HL-60 (cell line): ENCODE measurements at regions not wholly inside any gene's neighbourhood (a gene's known extent, or its start where the extent isn't known, plus 50 kb on each side); places are given as distances from the start of the nearest gene placed in this dataset.

Experiments used
- DNase-seq, 2 experiments: peaks; one replicate each; pipeline ENCODE4 v3.0.0-alpha.2; 2010 to 2020; ENCODE audit warnings: low read depth in 1 of 2, low spot score in 1 of 2
- H3K27ac ChIP-seq: fragments of 250-450 bp; sonication (Bioruptor Pico); replicated peaks from 2 replicates; pipeline ENCODE4 v1.5.1; 2020; ENCODE audit warnings: mild to moderate bottlenecking, moderate library complexity
- H3K27me3 ChIP-seq: fragments of 250-450 bp; sonication (Bioruptor Pico); 2 replicates; pipeline ENCODE4 v1.5.1; 2021; ENCODE audit warnings: mild to moderate bottlenecking, moderate library complexity; ENCODE audit not compliant: insufficient read depth, poor library complexity, severe bottlenecking
- H3K4me3 ChIP-seq: replicated peaks from 2 replicates; pipeline ENCODE4 v1.5.1; 2011; ENCODE audit warnings: mild to moderate bottlenecking, control low read depth, low read length; ENCODE audit not compliant: insufficient read depth
- CTCF ChIP-seq: IDR thresholded peaks from one replicate; pipeline ENCODE4 v1.5.1; 2011; ENCODE audit warnings: low read length, control low read depth, inconsistent platforms; ENCODE audit not compliant: insufficient read depth
- GABPA ChIP-seq: IDR thresholded peaks from 2 replicates; pipeline ENCODE4 v1.6.1; 2012; ENCODE audit warnings: low read depth
- POLR2AphosphoS5 ChIP-seq: IDR thresholded peaks from 2 replicates; pipeline ENCODE4 v1.6.1; 2012; ENCODE audit warnings: low read depth
- REST ChIP-seq: IDR thresholded peaks from 2 replicates; pipeline ENCODE4 v1.6.1; 2012; ENCODE audit warnings: low read depth; ENCODE audit not compliant: insufficient replicate concordance
- SPI1 ChIP-seq: IDR thresholded peaks from 2 replicates; pipeline ENCODE4 v1.6.1; 2012; ENCODE audit warnings: low read depth, mild to moderate bottlenecking, borderline replicate concordance

GRCh38 chr2:5510082-5510481 is 182.1 kb upstream of the SOX11 start:
- H3K27me3 ChIP-seq: no peaks in the 10 kb centered on the region
- no peak overlapping the region for H3K4me3 ChIP-seq
- TF ChIP-seq POLR2AphosphoS5 (no peak), REST (no peak), GABPA (no peak), SPI1 (no peak), CTCF (no peak)
- DNase-seq: no peak
- no peak overlapping the region for H3K27ac ChIP-seq

- Histone ChIP-seq H3K4me3 (no peak overlapping the region), H3K27me3 (no peaks in the 10 kb centered on the region), H3K27ac (no peak overlapping the region)
- DNase-seq: no peak
- TF ChIP-seq CTCF (no peak), SPI1 (no peak), POLR2AphosphoS5 (no peak), REST (no peak), GABPA (no peak)
Measured at GRCh38 chr2:5515693-5516092, 176.5 kb upstream of the SOX11 start.

- H3K27me3 ChIP-seq: no peaks in the 10 kb centered on the region
- TF ChIP-seq CTCF (no peak), REST (no peak), SPI1 (no peak), POLR2AphosphoS5 (no peak), GABPA (no peak)
- DNase-seq: no peak
- H3K4me3 ChIP-seq: no peak overlapping the region
- no peak overlapping the region for H3K27ac ChIP-seq
Measured at GRCh38 chr2:5519286-5519685, 172.9 kb upstream of the SOX11 start.
